ENCODE measurements at regions not wholly inside any gene's neighbourhood (a gene's known extent, or its start where the extent isn't known, plus 50 kb on each side); places are given as distances from the start of the nearest gene placed in this dataset.
"Not testable (repeated sequence)": the region's sequence is repeated elsewhere in the genome, so short reads cannot be mapped to it uniquely, and the experiment has no call there.

GRCh38 chr2:192465141-192465540 lies 270.4 kb upstream of the TMEFF2 start:
- no peak for DNase-seq

- no peak for DNase-seq
These were observed 264.7 kb upstream of the TMEFF2 start for GRCh38 chr2:192459422-192459821.

- DNase-seq = no peak
These were observed 254.1 kb upstream of the TMEFF2 start for GRCh38 chr2:192448881-192449280.

GRCh38 chr2:192444286-192444838 lies 249.6 kb upstream of the TMEFF2 start:
- no peak for DNase-seq

- DNase-seq = no peak
These were observed 249.1 kb upstream of the TMEFF2 start for GRCh38 chr2:192443831-192444230.

DNA sequence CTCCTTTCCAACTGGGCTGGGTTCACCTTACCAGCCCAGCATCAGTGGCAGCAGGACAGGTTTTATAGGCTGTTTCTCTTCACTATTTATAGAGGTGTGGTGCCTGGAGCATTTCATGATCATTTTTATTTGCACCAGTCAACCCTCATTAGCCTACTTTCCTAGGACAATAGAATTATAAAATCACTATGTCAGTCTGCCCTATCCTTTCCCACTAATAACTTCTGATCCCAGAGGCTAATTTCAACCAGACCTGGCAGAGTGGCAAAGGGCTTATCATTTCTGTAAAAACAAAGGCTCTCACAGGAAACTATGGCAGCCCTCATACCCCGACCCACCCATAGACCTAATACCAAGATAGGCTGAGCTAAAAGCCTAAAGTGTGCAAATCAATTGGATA lies 243.5 kb upstream of the TMEFF2 start:
- DNase-seq = no peak

- no peak for DNase-seq
These were observed 242.9 kb upstream of the TMEFF2 start for GRCh38 chr2:192437653-192438052.

DNA sequence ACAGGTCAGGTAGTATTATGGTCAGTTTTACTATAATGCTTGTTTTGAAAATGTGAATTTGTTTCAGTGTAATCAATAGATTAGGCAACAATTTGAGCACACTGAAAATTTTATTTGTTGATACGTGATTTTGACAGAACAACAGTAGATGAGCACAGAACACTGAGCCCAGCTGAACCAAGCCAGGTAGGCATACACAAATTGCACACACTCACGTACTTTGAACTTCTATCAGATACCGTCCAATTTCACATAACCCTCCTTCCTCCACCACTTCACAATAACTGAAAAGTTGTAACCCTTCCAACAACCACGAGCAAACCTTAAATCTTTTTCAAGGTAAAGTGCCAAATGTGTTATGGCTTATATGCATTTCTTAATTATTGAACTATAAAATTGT lies 229.5 kb upstream of the TMEFF2 start:
- no peak for DNase-seq

- no peak for DNase-seq
These were observed 225.1 kb upstream of the TMEFF2 start for GRCh38 chr2:192419786-192420185.

DNA sequence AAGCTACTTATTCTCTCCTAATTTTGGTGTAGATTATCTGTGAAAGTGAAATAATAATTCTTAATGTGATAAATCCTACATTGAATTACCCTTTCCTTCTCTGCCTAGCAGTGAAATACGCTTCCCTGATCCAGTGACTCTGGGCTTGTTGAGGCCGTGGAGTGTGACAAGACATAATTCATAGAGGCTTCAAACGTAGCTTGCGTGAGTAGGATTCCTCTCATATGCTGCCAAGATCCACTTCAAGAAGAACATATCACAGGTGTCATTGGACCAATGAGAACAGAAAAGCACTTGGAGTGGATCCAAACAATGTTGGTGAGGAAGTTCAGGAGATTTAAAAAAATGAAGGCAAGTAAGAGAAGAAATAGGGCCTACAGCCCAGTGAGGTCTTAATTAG lies 221.3 kb upstream of the TMEFF2 start:
- DNase-seq = no peak

GRCh38 chr2:192414794-192415193 lies 220.1 kb upstream of the TMEFF2 start:
- no peak for DNase-seq

GRCh38 chr2:192413812-192414681 lies 219.3 kb upstream of the TMEFF2 start:
- no peak for DNase-seq

GRCh38 chr2:192412866-192413265 lies 218.1 kb upstream of the TMEFF2 start:
- DNase-seq = not testable (repeated sequence)

GRCh38 chr2:192412394-192412793 lies 217.7 kb upstream of the TMEFF2 start:
- DNase-seq = no peak

- DNase-seq = no peak
These were observed 217.0 kb upstream of the TMEFF2 start for GRCh38 chr2:192411755-192412154.

- no peak for DNase-seq
These were observed 215.6 kb upstream of the TMEFF2 start for GRCh38 chr2:192410319-192410718.

DNA sequence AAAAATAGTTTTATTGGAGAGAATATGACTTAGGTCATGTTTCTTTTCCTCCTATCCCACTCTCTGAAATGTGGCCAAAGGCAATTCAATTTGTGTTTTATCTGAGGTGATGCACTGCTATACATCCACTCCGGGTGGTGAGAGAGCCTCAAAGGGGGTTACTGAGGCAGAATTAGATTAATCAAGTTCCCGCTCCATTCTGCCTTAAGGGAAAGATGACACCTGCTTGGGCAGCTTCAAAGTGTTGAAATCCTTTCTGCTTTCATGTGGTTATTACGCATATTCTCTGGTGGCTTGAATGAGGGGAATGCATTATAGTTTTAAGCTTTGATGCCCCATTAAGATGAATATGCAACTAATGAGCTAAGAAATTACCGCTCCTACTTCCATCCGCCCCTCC lies 213.0 kb upstream of the TMEFF2 start:
- DNase-seq = no peak

GRCh38 chr2:192398236-192398635 lies 203.5 kb upstream of the TMEFF2 start:
- DNase-seq = no peak

- no peak for DNase-seq
These were observed 199.9 kb upstream of the TMEFF2 start for GRCh38 chr2:192394605-192395004.

GRCh38 chr2:192391041-192391440 lies 196.3 kb upstream of the TMEFF2 start:
- no peak for DNase-seq

GRCh38 chr2:192390401-192390800 lies 195.7 kb upstream of the TMEFF2 start:
- DNase-seq = no peak

DNA sequence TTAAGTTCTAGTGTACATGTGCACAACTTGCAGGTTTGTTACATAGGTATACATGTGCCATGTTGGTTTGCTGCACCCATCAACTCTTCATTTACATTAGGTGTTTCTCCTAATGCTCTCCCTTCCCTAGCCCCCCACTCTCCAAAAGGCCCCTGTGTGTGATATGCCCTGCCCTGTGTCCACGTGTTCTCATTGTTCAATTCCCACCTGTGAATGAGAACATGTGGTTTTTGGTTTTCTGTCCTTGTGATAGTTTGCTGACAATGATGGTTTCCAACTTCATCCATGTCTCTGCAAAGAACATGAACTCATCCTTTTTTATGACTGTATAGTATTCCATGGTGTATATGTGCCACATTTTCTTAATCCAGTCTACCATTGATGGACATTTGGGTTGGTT lies 189.5 kb upstream of the TMEFF2 start:
- not testable (repeated sequence) for DNase-seq

DNA sequence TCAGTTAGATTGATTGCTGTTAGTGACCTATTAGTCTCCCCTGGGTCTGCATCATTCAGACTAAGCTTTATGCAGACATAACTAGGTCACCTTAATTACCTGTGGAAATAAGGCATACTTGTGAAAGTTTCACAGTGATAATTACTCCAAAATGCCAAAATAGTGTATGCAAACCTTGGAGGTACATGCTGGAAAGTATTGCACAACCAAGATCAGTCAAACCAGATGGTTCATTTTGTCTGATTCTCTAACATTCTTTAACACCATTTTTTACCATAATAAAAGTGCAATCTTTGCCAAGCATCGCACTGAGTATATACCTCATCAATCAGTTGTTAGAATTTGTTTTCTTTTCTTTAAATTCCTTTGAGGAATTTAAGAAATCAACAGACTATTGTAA lies 186.3 kb upstream of the TMEFF2 start:
- no peak for DNase-seq

- no peak for DNase-seq
These were observed 185.0 kb upstream of the TMEFF2 start for GRCh38 chr2:192379736-192380135.

DNA sequence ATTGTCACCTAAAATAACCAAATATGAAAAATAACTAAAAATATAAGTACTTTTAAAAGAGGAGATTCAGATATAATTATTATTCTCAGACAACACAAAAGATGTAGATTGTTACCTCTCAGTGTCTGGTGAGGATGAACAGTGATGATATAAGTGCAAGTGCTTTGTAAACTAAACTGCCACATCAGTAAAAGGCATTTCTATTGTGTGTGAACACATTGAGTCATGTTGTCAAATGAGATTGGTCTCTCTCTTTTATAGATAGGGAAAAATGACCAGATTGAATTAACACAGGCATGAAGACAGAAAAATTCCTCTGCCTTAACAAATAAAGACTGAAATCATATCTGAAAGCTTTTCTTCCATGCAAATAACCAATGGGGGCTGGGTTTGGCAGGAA lies 182.4 kb upstream of the TMEFF2 start:
- no peak for DNase-seq

Measured in activated CD4-positive, alpha-beta T cell treated with anti-CD3 and anti-CD28 coated beads for 1 hour (primary cell).